Sigmoid colon (tissue), 4 donors: ENCODE measurements at regions not wholly inside any gene's neighbourhood (a gene's known extent, or its start where the extent isn't known, plus 50 kb on each side); places are given as distances from the start of the nearest gene placed in this dataset.

Experiments used
- CTCF ChIP-seq, 4 experiments: fragments of 450-650 bp in 3 of 4; fragments of 200-600 bp in 1 of 4; IDR thresholded peaks; one replicate each; pipeline ENCODE4 v1.5.1; 2016 to 2019; ENCODE audit warnings: antibody characterized with exemption in 4 of 4, mild to moderate bottlenecking in 3 of 4, moderate library complexity in 2 of 4
- EP300 ChIP-seq, 4 donors: sonication (generic); formaldehyde crosslinking; IDR thresholded peaks; one replicate each; pipeline ENCODE4 v1.6.1; 2017; ENCODE audit warnings: antibody characterized with exemption in 4 of 4
- POLR2AphosphoS5 ChIP-seq, 4 donors: sonication (generic); formaldehyde crosslinking; IDR thresholded peaks; one replicate each; pipeline ENCODE4 v1.6.1; 2017; ENCODE audit warnings: antibody characterized with exemption in 4 of 4

- TF ChIP-seq CTCF (IDR thresholded peaks at IDR 0.05) (no peak), EP300 (IDR thresholded peaks at IDR 0.05) (no peak), POLR2AphosphoS5 (IDR thresholded peaks at IDR 0.05) (peak in 1 of 4 donors; percentile 14)
These were observed 91.1 kb upstream of the RANBP3L start for GRCh38 chr5:36392818-36393217.
